ENCODE measurements at regions not wholly inside any gene's neighbourhood (a gene's known extent, or its start where the extent isn't known, plus 50 kb on each side); places are given as distances from the start of the nearest gene placed in this dataset.

- TF ChIP-seq PRDM15 (CRISPR knock-in tag; IDR thresholded peaks at IDR 0.05) (no peak), MYBL2 (CRISPR knock-in tag; IDR thresholded peaks at IDR 0.05) (no peak), ATF2 (CRISPR knock-in tag; IDR thresholded peaks at IDR 0.05; ENCODE audit: borderline replicate concordance, low read depth) (no peak), ZMAT4 (CRISPR knock-in tag; IDR thresholded peaks at IDR 0.05) (no peak), ZNF138 (CRISPR knock-in tag; conservative IDR thresholded peaks at IDR 0.05) (no peak), ESRRA (CRISPR knock-in tag; IDR thresholded peaks at IDR 0.05; ENCODE audit: borderline replicate concordance) (no peak), ZNF219 (CRISPR knock-in tag; IDR thresholded peaks at IDR 0.05; ENCODE audit: borderline replicate concordance) (no peak), TCF7 (CRISPR knock-in tag; IDR thresholded peaks at IDR 0.05; ENCODE audit: low read depth) (no peak), SMAD4 (CRISPR knock-in tag; IDR thresholded peaks at IDR 0.05) (no peak), CBFB (CRISPR knock-in tag; IDR thresholded peaks at IDR 0.05; ENCODE audit: low read depth) (no peak), CREM (CRISPR knock-in tag; IDR thresholded peaks at IDR 0.05) (no peak), HMGA2 (CRISPR knock-in tag; IDR thresholded peaks at IDR 0.05) (no peak)
These were observed 617.7 kb upstream of the SMIM31 start (continued) for GRCh38 chr4:164136180-164136616.

GRCh38 chr4:164138521-164138920 lies 615.4 kb upstream of the SMIM31 start:
- peaks cover 12% of the 10 kb centered on the region for H3K36me3 Mint-ChIP-seq
- no peak overlapping the region for H3K27ac Mint-ChIP-seq
- DNase-seq (ENCODE audit: low spot score), result no peak
- H3K9me3 Mint-ChIP-seq, result peaks cover 27% of the 10 kb centered on the region
- no peak for TF ChIP-seq HMGA2 (CRISPR knock-in tag; IDR thresholded peaks at IDR 0.05)
- TF ChIP-seq ZNF416 (CRISPR knock-in tag; IDR thresholded peaks at IDR 0.05), result no peak
- TF ChIP-seq EMX1 (CRISPR knock-in tag; IDR thresholded peaks at IDR 0.05), result no peak
- no peak for TF ChIP-seq NFE2L1 (CRISPR knock-in tag; IDR thresholded peaks at IDR 0.05)
- no peak for TF ChIP-seq ZNF281 (CRISPR knock-in tag; IDR thresholded peaks at IDR 0.05)
- no peak for TF ChIP-seq HMGXB4 (CRISPR knock-in tag; IDR thresholded peaks at IDR 0.05)
- no peak for TF ChIP-seq GTF2I (CRISPR knock-in tag; conservative IDR thresholded peaks at IDR 0.05)
- no peak for TF ChIP-seq IRF2 (CRISPR knock-in tag; IDR thresholded peaks at IDR 0.05; ENCODE audit: borderline replicate concordance, low read depth)
- no peak for TF ChIP-seq ZSCAN18 (CRISPR knock-in tag; IDR thresholded peaks at IDR 0.05)
- no peak for TF ChIP-seq AR (CRISPR knock-in tag; IDR thresholded peaks at IDR 0.05)
- TF ChIP-seq ZMAT4 (CRISPR knock-in tag; IDR thresholded peaks at IDR 0.05), result no peak
- TF ChIP-seq ZNF232 (CRISPR knock-in tag; IDR thresholded peaks at IDR 0.05), result no peak
- TF ChIP-seq CREM (CRISPR knock-in tag; IDR thresholded peaks at IDR 0.05), result no peak
- CTCF ChIA-PET, result no interaction called here
- no peaks in the 10 kb centered on the region; the same call in 1 of the 2 replicates for H3K27me3 Mint-ChIP-seq (ENCODE audit: low read depth)
- POLR2A ChIA-PET, result no interaction called here
- no peak overlapping the region for H3K4me3 Mint-ChIP-seq
- ATAC-seq, result no peak
- peaks cover 28% of the 10 kb centered on the region for H3K4me1 Mint-ChIP-seq

All from WTC11 (cell line).